ENCODE measurements at regions not wholly inside any gene's neighbourhood (a gene's known extent, or its start where the extent isn't known, plus 50 kb on each side); places are given as distances from the start of the nearest gene placed in this dataset.

GRCh38 chr7:1360521-1360971 lies 98.7 kb downstream of the MICALL2 start:
- no peak for DNase-seq

- DNase-seq, result peak; percentile 15
Observed at GRCh38 chr7:1361016-1361755, 98.1 kb downstream of the MICALL2 start.

GRCh38 chr7:1361756-1362125 lies 97.5 kb downstream of the MICALL2 start:
- DNase-seq, result no peak

- peak; percentile 4 for DNase-seq
Observed at GRCh38 chr7:1362301-1362700, 97.0 kb downstream of the MICALL2 start.

GRCh38 chr7:1364068-1364905 lies 95.0 kb downstream of the MICALL2 start:
- no peak for DNase-seq

- no peak for DNase-seq
Observed at GRCh38 chr7:1364906-1365570, 94.2 kb downstream of the MICALL2 start.

- DNase-seq, result no peak
Observed at GRCh38 chr7:1365846-1366245, 93.4 kb downstream of the MICALL2 start.

GRCh38 chr7:1366801-1367405 lies 92.4 kb downstream of the MICALL2 start:
- DNase-seq, result no peak

- DNase-seq, result no peak
Observed at GRCh38 chr7:1367501-1368183, 91.6 kb downstream of the MICALL2 start.

- no peak for DNase-seq
Observed at GRCh38 chr7:1368184-1368681, 91.0 kb downstream of the MICALL2 start.

- DNase-seq, result peak; percentile 48
Observed at GRCh38 chr7:1368682-1369571, 90.3 kb downstream of the MICALL2 start.

- DNase-seq, result no peak
Observed at GRCh38 chr7:1369916-1370657, 89.2 kb downstream of the MICALL2 start.

GRCh38 chr7:1370738-1371137 lies 88.5 kb downstream of the MICALL2 start:
- no peak for DNase-seq

- DNase-seq, result no peak
Observed at GRCh38 chr7:1372063-1372462, 87.2 kb downstream of the MICALL2 start.

- DNase-seq, result no peak
Observed at GRCh38 chr7:1372671-1373379, 86.4 kb downstream of the MICALL2 start.

- DNase-seq, result no peak
Observed at GRCh38 chr7:1377111-1377909, 82.0 kb downstream of the MICALL2 start.

GRCh38 chr7:1378610-1379601 lies 80.4 kb downstream of the MICALL2 start:
- DNase-seq, result no peak

All from left hindlimb (tissue), 1 donor.